ENCODE measurements at regions not wholly inside any gene's neighbourhood (a gene's known extent, or its start where the extent isn't known, plus 50 kb on each side); places are given as distances from the start of the nearest gene placed in this dataset.

DNA sequence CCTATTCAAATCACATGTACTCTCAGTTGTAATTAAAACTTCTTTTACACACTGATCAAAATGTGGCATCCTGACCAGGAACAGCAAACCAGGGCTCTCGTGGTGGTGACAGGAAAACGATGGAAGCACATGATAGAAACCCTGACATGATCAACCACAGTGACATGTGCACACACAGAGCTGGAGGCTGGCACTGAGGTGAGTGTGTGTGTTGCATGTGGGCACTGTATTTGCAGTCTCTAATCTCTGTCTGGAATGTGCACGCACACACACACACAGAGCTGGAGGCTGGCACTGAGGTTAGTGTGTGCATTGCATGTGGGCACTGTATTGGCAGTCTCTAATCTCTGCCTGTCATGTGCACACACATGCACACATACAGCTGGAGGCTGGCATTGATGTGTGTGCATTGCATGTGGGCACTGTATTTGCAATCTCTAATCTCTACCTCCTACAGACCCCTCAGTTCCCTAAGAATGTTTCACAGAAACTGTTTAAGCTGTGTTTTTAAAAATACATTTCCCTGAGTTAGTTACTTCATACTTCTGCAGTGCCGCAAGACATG lies 406.9 kb downstream of the SFMBT2 start:
- WGBS, 2 donors = 73 to 75% methylated on average over 4 of the region's 4 CpGs
- Histone ChIP-seq H3K27ac (ENCODE audit: low read depth in 1 of 2, low read length in 2 of 2) (no peak overlapping the region), H3K9me3 (ENCODE audit: control insufficient read depth, low read length) (peaks cover 3% of the 10 kb centered on the region), H3K4me3 (ENCODE audit: low read length in 2 of 2) (no peak overlapping the region), H3K27me3 (ENCODE audit: control insufficient read depth in 1 of 2, insufficient read depth in 2 of 2, low read length in 1 of 2) (no peaks in the 10 kb centered on the region), H3K36me3 (ENCODE audit: control insufficient read depth in 1 of 2, insufficient read depth in 2 of 2, low read length in 1 of 2) (no peaks in the 10 kb centered on the region), H3K4me1 (ENCODE audit: control insufficient read depth in 1 of 2, insufficient read depth in 2 of 2, low read length in 2 of 2) (no peaks in the 10 kb centered on the region)
- intact Hi-C loops (cut with DNase I) = no loop called here
- ATAC-seq (ENCODE audit: low FRiP score) (no peak), DNase-seq (no peak)

- no peak overlapping the region for H3K4me3 ChIP-seq (ENCODE audit: low read length in 2 of 2)
- ATAC-seq (ENCODE audit: low FRiP score) (no peak), DNase-seq (no peak)
- no peaks in the 10 kb centered on the region for H3K27me3 ChIP-seq (ENCODE audit: control insufficient read depth in 1 of 2, insufficient read depth in 2 of 2, low read length in 1 of 2)
- peaks cover 3% of the 10 kb centered on the region for H3K9me3 ChIP-seq (ENCODE audit: control insufficient read depth, low read length)
- WGBS, 2 donors = 88 to 93% methylated on average over 4 of the region's 4 CpGs
- intact Hi-C loops (cut with DNase I) = no loop called here
- no peak overlapping the region for H3K27ac ChIP-seq (ENCODE audit: low read depth in 1 of 2, low read length in 2 of 2)
- H3K4me1 ChIP-seq (ENCODE audit: control insufficient read depth in 1 of 2, insufficient read depth in 2 of 2, low read length in 2 of 2) = no peaks in the 10 kb centered on the region
- H3K36me3 ChIP-seq (ENCODE audit: control insufficient read depth in 1 of 2, insufficient read depth in 2 of 2, low read length in 1 of 2) = no peaks in the 10 kb centered on the region
Measured at GRCh38 chr10:7000061-7000460, 410.8 kb downstream of the SFMBT2 start.

- Histone ChIP-seq H3K9me3 (ENCODE audit: control insufficient read depth, low read length) (peaks cover 3% of the 10 kb centered on the region), H3K4me3 (ENCODE audit: low read length in 2 of 2) (no peak overlapping the region), H3K27me3 (ENCODE audit: control insufficient read depth in 1 of 2, insufficient read depth in 2 of 2, low read length in 1 of 2) (no peaks in the 10 kb centered on the region), H3K4me1 (ENCODE audit: control insufficient read depth in 1 of 2, insufficient read depth in 2 of 2, low read length in 2 of 2) (no peaks in the 10 kb centered on the region), H3K36me3 (ENCODE audit: control insufficient read depth in 1 of 2, insufficient read depth in 2 of 2, low read length in 1 of 2) (no peaks in the 10 kb centered on the region), H3K27ac (ENCODE audit: low read depth in 1 of 2, low read length in 2 of 2) (no peak overlapping the region)
- ATAC-seq (ENCODE audit: low FRiP score) (no peak), DNase-seq (no peak)
- 70 to 71% methylated on average over 2 of the region's 2 CpGs for WGBS, 2 donors
- intact Hi-C loops (cut with DNase I) = no loop called here
Measured at GRCh38 chr10:6999232-6999925, 411.5 kb downstream of the SFMBT2 start.

- no peaks in the 10 kb centered on the region for H3K36me3 ChIP-seq (ENCODE audit: control insufficient read depth in 1 of 2, insufficient read depth in 2 of 2, low read length in 1 of 2)
- WGBS, 2 donors = 73 to 77% methylated on average over 2 of the region's 2 CpGs
- peaks cover under 1% of the 10 kb centered on the region for H3K9me3 ChIP-seq (ENCODE audit: control insufficient read depth, low read length)
- ATAC-seq (ENCODE audit: low FRiP score) (no peak), DNase-seq (no peak)
- intact Hi-C loops (cut with DNase I) = no loop called here
- no peaks in the 10 kb centered on the region for H3K27me3 ChIP-seq (ENCODE audit: control insufficient read depth in 1 of 2, insufficient read depth in 2 of 2, low read length in 1 of 2)
- no peaks in the 10 kb centered on the region for H3K4me1 ChIP-seq (ENCODE audit: control insufficient read depth in 1 of 2, insufficient read depth in 2 of 2, low read length in 2 of 2)
- no peak overlapping the region for H3K4me3 ChIP-seq (ENCODE audit: low read length in 2 of 2)
- no peak overlapping the region for H3K27ac ChIP-seq (ENCODE audit: low read depth in 1 of 2, low read length in 2 of 2)
Measured at GRCh38 chr10:6997509-6997908, 413.3 kb downstream of the SFMBT2 start.

- no peak overlapping the region for H3K4me3 ChIP-seq (ENCODE audit: low read length in 2 of 2)
- DNase-seq (no peak), ATAC-seq (ENCODE audit: low FRiP score) (no peak)
- no peaks in the 10 kb centered on the region for H3K36me3 ChIP-seq (ENCODE audit: control insufficient read depth in 1 of 2, insufficient read depth in 2 of 2, low read length in 1 of 2)
- no peak overlapping the region for H3K27ac ChIP-seq (ENCODE audit: low read depth in 1 of 2, low read length in 2 of 2)
- H3K4me1 ChIP-seq (ENCODE audit: control insufficient read depth in 1 of 2, insufficient read depth in 2 of 2, low read length in 2 of 2) = no peaks in the 10 kb centered on the region
- no peaks in the 10 kb centered on the region for H3K27me3 ChIP-seq (ENCODE audit: control insufficient read depth in 1 of 2, insufficient read depth in 2 of 2, low read length in 1 of 2)
- no peaks in the 10 kb centered on the region for H3K9me3 ChIP-seq (ENCODE audit: control insufficient read depth, low read length)
- intact Hi-C loops (cut with DNase I) = no loop called here
- WGBS, 2 donors = 27 to 47% methylated on average over 4 of the region's 4 CpGs
Measured at GRCh38 chr10:6996431-6996830, 414.4 kb downstream of the SFMBT2 start.

GRCh38 chr10:6995831-6996230 lies 415.0 kb downstream of the SFMBT2 start:
- Histone ChIP-seq H3K9me3 (ENCODE audit: control insufficient read depth, low read length) (no peaks in the 10 kb centered on the region), H3K36me3 (ENCODE audit: control insufficient read depth in 1 of 2, insufficient read depth in 2 of 2, low read length in 1 of 2) (no peaks in the 10 kb centered on the region), H3K4me1 (ENCODE audit: control insufficient read depth in 1 of 2, insufficient read depth in 2 of 2, low read length in 2 of 2) (no peaks in the 10 kb centered on the region), H3K27me3 (ENCODE audit: control insufficient read depth in 1 of 2, insufficient read depth in 2 of 2, low read length in 1 of 2) (no peaks in the 10 kb centered on the region), H3K27ac (ENCODE audit: low read depth in 1 of 2, low read length in 2 of 2) (no peak overlapping the region), H3K4me3 (ENCODE audit: low read length in 2 of 2) (no peak overlapping the region)
- no peak for DNase-seq
- ATAC-seq (ENCODE audit: low FRiP score) = no peak
- intact Hi-C loops (cut with DNase I) = no loop called here
- WGBS, 2 donors = 40 to 48% methylated on average over 4 of the region's 4 CpGs

GRCh38 chr10:6995341-6995740 lies 415.3 kb upstream of the PRKCQ start:
- no peaks in the 10 kb centered on the region for H3K9me3 ChIP-seq (ENCODE audit: control insufficient read depth, low read length)
- intact Hi-C loops (cut with DNase I) = no loop called here

DNA sequence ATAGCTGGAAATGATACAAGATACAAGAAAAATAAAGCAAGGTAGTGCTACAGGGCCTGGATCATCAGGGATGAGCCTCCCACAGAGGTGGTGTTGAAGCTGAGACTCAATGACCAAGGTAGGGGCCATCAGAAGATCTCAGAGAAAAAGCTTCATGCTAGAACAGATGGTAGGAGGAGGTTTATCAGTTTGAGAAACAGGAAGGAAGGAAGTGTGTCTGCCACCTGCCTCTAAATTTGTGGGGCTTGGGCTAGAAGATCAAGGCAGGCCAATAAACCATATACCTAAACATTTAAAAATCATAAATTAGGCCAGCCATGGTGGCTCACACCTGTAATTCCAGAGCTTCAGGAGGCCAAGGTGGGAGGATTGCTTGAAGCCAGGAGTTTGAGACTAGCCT lies 410.8 kb upstream of the PRKCQ start:
- intact Hi-C loops (cut with DNase I) = no loop called here
- no peak for ATAC-seq (ENCODE audit: low FRiP score)
- DNase-seq = no peak
- no peaks in the 10 kb centered on the region for H3K36me3 ChIP-seq (ENCODE audit: control insufficient read depth in 1 of 2, insufficient read depth in 2 of 2, low read length in 1 of 2)
- no peaks in the 10 kb centered on the region for H3K9me3 ChIP-seq (ENCODE audit: control insufficient read depth, low read length)
- H3K27me3 ChIP-seq (ENCODE audit: control insufficient read depth in 1 of 2, insufficient read depth in 2 of 2, low read length in 1 of 2) = no peaks in the 10 kb centered on the region
- H3K27ac ChIP-seq (ENCODE audit: low read depth in 1 of 2, low read length in 2 of 2) = no peak overlapping the region
- H3K4me3 ChIP-seq (ENCODE audit: low read length in 2 of 2) = no peak overlapping the region
- no peaks in the 10 kb centered on the region for H3K4me1 ChIP-seq (ENCODE audit: control insufficient read depth in 1 of 2, insufficient read depth in 2 of 2, low read length in 2 of 2)

More at GRCh38 chr10:6995341-6995740, 415.3 kb upstream of the PRKCQ start:
- H3K27me3 ChIP-seq (ENCODE audit: control insufficient read depth in 1 of 2, insufficient read depth in 2 of 2, low read length in 1 of 2) = no peaks in the 10 kb centered on the region
- H3K4me3 ChIP-seq (ENCODE audit: low read length in 2 of 2) = no peak overlapping the region
- no peak overlapping the region for H3K27ac ChIP-seq (ENCODE audit: low read depth in 1 of 2, low read length in 2 of 2)
- ATAC-seq (ENCODE audit: low FRiP score) (no peak), DNase-seq (no peak)
- no peaks in the 10 kb centered on the region for H3K4me1 ChIP-seq (ENCODE audit: control insufficient read depth in 1 of 2, insufficient read depth in 2 of 2, low read length in 2 of 2)
- no peaks in the 10 kb centered on the region for H3K36me3 ChIP-seq (ENCODE audit: control insufficient read depth in 1 of 2, insufficient read depth in 2 of 2, low read length in 1 of 2)
- WGBS, 2 donors = 6 to 20% methylated on average over 3 of the region's 3 CpGs

DNA sequence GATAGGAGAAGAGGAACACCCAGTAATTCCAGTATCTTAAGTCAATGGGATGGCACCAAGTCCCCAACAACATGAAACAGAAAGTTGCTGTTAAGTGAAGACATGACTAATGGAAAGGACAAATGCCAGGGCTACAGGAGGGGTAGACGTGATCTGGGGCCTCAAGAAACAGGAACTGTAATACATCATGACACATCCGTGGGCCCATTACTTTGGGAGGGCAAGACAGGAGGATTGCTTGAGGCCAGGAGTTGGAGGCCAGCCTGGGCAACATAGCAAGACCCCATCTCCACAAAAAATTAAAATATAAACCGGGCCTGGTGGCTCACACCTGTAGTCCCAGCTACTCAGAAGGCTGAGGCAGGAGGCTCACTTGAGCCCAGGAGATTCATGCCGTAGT lies 408.6 kb upstream of the PRKCQ start:
- WGBS, 2 donors = 54 to 77% methylated on average over 4 of the region's 4 CpGs
- Histone ChIP-seq H3K9me3 (ENCODE audit: control insufficient read depth, low read length) (no peaks in the 10 kb centered on the region), H3K27me3 (ENCODE audit: control insufficient read depth in 1 of 2, insufficient read depth in 2 of 2, low read length in 1 of 2) (no peaks in the 10 kb centered on the region), H3K4me3 (ENCODE audit: low read length in 2 of 2) (no peak overlapping the region), H3K4me1 (ENCODE audit: control insufficient read depth in 1 of 2, insufficient read depth in 2 of 2, low read length in 2 of 2) (no peaks in the 10 kb centered on the region), H3K27ac (ENCODE audit: low read depth in 1 of 2, low read length in 2 of 2) (no peak overlapping the region), H3K36me3 (ENCODE audit: control insufficient read depth in 1 of 2, insufficient read depth in 2 of 2, low read length in 1 of 2) (no peaks in the 10 kb centered on the region)
- intact Hi-C loops (cut with DNase I) = no loop called here
- DNase-seq (no peak), ATAC-seq (ENCODE audit: low FRiP score) (no peak)
